CD4-positive, CD25-positive, alpha-beta regulatory T cell (primary cell): ENCODE measurements at regions not wholly inside any gene's neighbourhood (a gene's known extent, or its start where the extent isn't known, plus 50 kb on each side); places are given as distances from the start of the nearest gene placed in this dataset.

Experiments
- ATAC-seq, 2 donors: fragments of 150-1000 bp; cut with Tn5 transposase; one replicate each; pipeline ENCODE4 v1.10.0; 2021; ENCODE audit warnings: low read depth in 2 of 2, moderate number of reproducible peaks in 2 of 2, moderate library complexity in 1 of 2
- DNase-seq, 3 donors: peaks; one replicate each; pipeline versions ENCODE4 v3.0.0 to v3.0.0-alpha.2; 2012 to 2022; ENCODE audit warnings: mixed read lengths in 1 of 3
- H3K27ac ChIP-seq: one replicate; pipeline ENCODE4 v1.7.0; 2013; ENCODE audit warnings: mild to moderate bottlenecking, low read length; ENCODE audit not compliant: insufficient read depth, poor library complexity, severe bottlenecking
- H3K27me3 ChIP-seq: one replicate; pipeline ENCODE4 v1.7.0; 2013; ENCODE audit warnings: low read length; ENCODE audit not compliant: control insufficient read depth, insufficient read depth
- H3K36me3 ChIP-seq: one replicate; pipeline ENCODE4 v1.7.0; 2013; ENCODE audit warnings: mild to moderate bottlenecking, low read length, moderate library complexity; ENCODE audit not compliant: control insufficient read depth, insufficient read depth
- H3K4me1 ChIP-seq: 2 replicates; pipeline ENCODE4 v1.7.0; 2013; ENCODE audit warnings: mild to moderate bottlenecking, low read length; ENCODE audit not compliant: insufficient read depth, control insufficient read depth, poor library complexity, severe bottlenecking
- H3K4me3 ChIP-seq: one replicate; pipeline ENCODE4 v1.7.0; 2013; ENCODE audit warnings: low read depth, mild to moderate bottlenecking, low read length, moderate library complexity
- H3K9me3 ChIP-seq, 2 experiments: 1 replicate in 1 of 2; 2 replicates in 1 of 2; pipeline ENCODE4 v1.7.0; 2013; ENCODE audit warnings: low read length in 2 of 2, mild to moderate bottlenecking in 1 of 2, moderate library complexity in 1 of 2; ENCODE audit not compliant: control insufficient read depth in 2 of 2
- H3K27ac Mint-ChIP-seq, 3 donors: one replicate each; pipeline ENCODE4 v1.8.0; 2020 to 2022; ENCODE audit warnings: mild to moderate bottlenecking in 3 of 3, mixed read lengths in 3 of 3, moderate library complexity in 2 of 3
- H3K27me3 Mint-ChIP-seq: one replicate; pipeline ENCODE4 v1.8.0; 2022; ENCODE audit warnings: mild to moderate bottlenecking, mixed read lengths
- H3K36me3 Mint-ChIP-seq: one replicate; pipeline ENCODE4 v1.8.0; 2020; ENCODE audit warnings: mixed read lengths
- H3K4me1 Mint-ChIP-seq, 4 donors: one replicate each; pipeline ENCODE4 v1.8.0; 2020 to 2022; ENCODE audit warnings: mixed read lengths in 4 of 4, mild to moderate bottlenecking in 1 of 4
- H3K4me3 Mint-ChIP-seq, 4 donors: one replicate each; pipeline ENCODE4 v1.8.0; 2020 to 2022; ENCODE audit warnings: mild to moderate bottlenecking in 4 of 4, mixed read lengths in 4 of 4, moderate library complexity in 3 of 4
- H3K9me3 Mint-ChIP-seq, 7 donors: one replicate each; pipeline ENCODE4 v1.8.0; 2020 to 2022; ENCODE audit warnings: mixed read lengths in 7 of 7, mild to moderate bottlenecking in 3 of 7, moderate library complexity in 2 of 7

GRCh38 chr16:88287219-88287618 is 95.5 kb upstream of the ZNF469 start:
- Histone ChIP-seq H3K4me1 (no peaks in the 10 kb centered on the region), H3K27me3 (no peaks in the 10 kb centered on the region), H3K27ac (no peak overlapping the region), H3K4me3 (no peak overlapping the region), H3K9me3 (peaks cover 8 to 27% of the 10 kb centered on the region in 2 experiments), H3K36me3 (no peaks in the 10 kb centered on the region)
- DNase-seq (peak in 2 of 3 donors; percentile 11 to 43), ATAC-seq (no peak)
- H3K27ac Mint-ChIP-seq = no peak overlapping the region
- peaks cover 0 to 7% (median 2%) of the 10 kb centered on the region in 7 donors for H3K9me3 Mint-ChIP-seq
- no peaks in the 10 kb centered on the region for H3K4me1 Mint-ChIP-seq
- no peak overlapping the region for H3K4me3 Mint-ChIP-seq
- peaks cover 3% of the 10 kb centered on the region for H3K36me3 Mint-ChIP-seq
- no peaks in the 10 kb centered on the region for H3K27me3 Mint-ChIP-seq

GRCh38 chr16:88288303-88288702 is 94.5 kb upstream of the ZNF469 start:
- H3K9me3 ChIP-seq = peaks cover 8 to 27% of the 10 kb centered on the region in 2 experiments
- no peak overlapping the region for H3K4me3 ChIP-seq
- Mint-ChIP-seq H3K27ac (no peak overlapping the region), H3K4me3 (no peak overlapping the region), H3K4me1 (no peaks in the 10 kb centered on the region), H3K27me3 (peaks cover 6% of the 10 kb centered on the region), H3K36me3 (peaks cover 3% of the 10 kb centered on the region), H3K9me3 (peaks cover 0 to 7% (median 4%) of the 10 kb centered on the region in 7 donors)
- no peaks in the 10 kb centered on the region for H3K4me1 ChIP-seq
- DNase-seq (no peak), ATAC-seq (no peak)
- no peaks in the 10 kb centered on the region for H3K27me3 ChIP-seq
- no peak overlapping the region for H3K27ac ChIP-seq
- no peaks in the 10 kb centered on the region for H3K36me3 ChIP-seq

- Histone ChIP-seq H3K27ac (no peak overlapping the region), H3K4me1 (no peaks in the 10 kb centered on the region), H3K9me3 (peaks cover 8 to 27% of the 10 kb centered on the region in 2 experiments), H3K36me3 (no peaks in the 10 kb centered on the region), H3K27me3 (no peaks in the 10 kb centered on the region), H3K4me3 (no peak overlapping the region)
- no peaks in the 10 kb centered on the region for H3K4me1 Mint-ChIP-seq
- H3K4me3 Mint-ChIP-seq = no peak overlapping the region
- ATAC-seq (no peak), DNase-seq (no peak)
- no peak overlapping the region for H3K27ac Mint-ChIP-seq
- H3K9me3 Mint-ChIP-seq = peaks cover 0 to 7% (median 4%) of the 10 kb centered on the region in 7 donors
- peaks cover 6% of the 10 kb centered on the region for H3K27me3 Mint-ChIP-seq
- peaks cover 3% of the 10 kb centered on the region for H3K36me3 Mint-ChIP-seq
Observed at GRCh38 chr16:88289001-88289400, 93.8 kb upstream of the ZNF469 start.

GRCh38 chr16:88289561-88289960 is 93.2 kb upstream of the ZNF469 start:
- peaks cover 8 to 27% of the 10 kb centered on the region in 2 experiments for H3K9me3 ChIP-seq
- no peak overlapping the region for H3K4me3 Mint-ChIP-seq
- no peak overlapping the region for H3K27ac ChIP-seq
- H3K27me3 ChIP-seq = no peaks in the 10 kb centered on the region
- H3K36me3 ChIP-seq = no peaks in the 10 kb centered on the region
- ATAC-seq = no peak
- H3K9me3 Mint-ChIP-seq = peaks cover 0 to 7% (median 4%) of the 10 kb centered on the region in 7 donors
- peaks cover 3% of the 10 kb centered on the region for H3K36me3 Mint-ChIP-seq
- H3K4me1 ChIP-seq = no peaks in the 10 kb centered on the region
- no peak overlapping the region for H3K4me3 ChIP-seq
- peaks cover 6% of the 10 kb centered on the region for H3K27me3 Mint-ChIP-seq
- no peaks in the 10 kb centered on the region for H3K4me1 Mint-ChIP-seq
- H3K27ac Mint-ChIP-seq = no peak overlapping the region
- DNase-seq = no peak

- H3K9me3 Mint-ChIP-seq = peaks cover 0 to 7% (median 4%) of the 10 kb centered on the region in 7 donors
- no peak overlapping the region for H3K4me3 Mint-ChIP-seq
- H3K4me1 Mint-ChIP-seq = no peaks in the 10 kb centered on the region
- peak in 1 of 3 donors; percentile 7 for DNase-seq
- no peak overlapping the region for H3K27ac Mint-ChIP-seq
- H3K36me3 Mint-ChIP-seq = peaks cover 3% of the 10 kb centered on the region
- H3K27me3 Mint-ChIP-seq = peaks cover 6% of the 10 kb centered on the region
- ATAC-seq = no peak
- Histone ChIP-seq H3K9me3 (peaks cover 8 to 27% of the 10 kb centered on the region in 2 experiments), H3K27me3 (no peaks in the 10 kb centered on the region), H3K36me3 (no peaks in the 10 kb centered on the region), H3K4me1 (no peaks in the 10 kb centered on the region), H3K4me3 (no peak overlapping the region), H3K27ac (no peak overlapping the region)
Observed at GRCh38 chr16:88289968-88290401, 92.8 kb upstream of the ZNF469 start.

- ATAC-seq = no peak
- H3K9me3 Mint-ChIP-seq = peaks cover 0 to 7% (median 4%) of the 10 kb centered on the region in 7 donors
Observed at GRCh38 chr16:88290850-88291830, 91.6 kb upstream of the ZNF469 start.

GRCh38 chr16:88292007-88292970 is 90.5 kb upstream of the ZNF469 start:
- Histone ChIP-seq H3K9me3 (peaks cover 3 to 14% of the 10 kb centered on the region in 2 experiments), H3K4me1 (no peaks in the 10 kb centered on the region), H3K27ac (no peak overlapping the region), H3K27me3 (no peaks in the 10 kb centered on the region), H3K36me3 (no peaks in the 10 kb centered on the region), H3K4me3 (no peak overlapping the region)
- DNase-seq = no peak
- H3K4me1 Mint-ChIP-seq = no peaks in the 10 kb centered on the region
- no peak for ATAC-seq
- H3K27me3 Mint-ChIP-seq = peaks cover 6% of the 10 kb centered on the region
- H3K27ac Mint-ChIP-seq = no peak overlapping the region
- H3K9me3 Mint-ChIP-seq = peaks cover 0 to 5% (median 2%) of the 10 kb centered on the region in 7 donors
- peaks cover under 1% of the 10 kb centered on the region for H3K36me3 Mint-ChIP-seq
- H3K4me3 Mint-ChIP-seq = no peak overlapping the region

More at GRCh38 chr16:88290850-88291830, 91.6 kb upstream of the ZNF469 start:
- H3K27me3 Mint-ChIP-seq = peaks cover 6% of the 10 kb centered on the region
- H3K27ac ChIP-seq = no peak overlapping the region
- H3K4me1 ChIP-seq = no peaks in the 10 kb centered on the region
- no peaks in the 10 kb centered on the region for H3K4me1 Mint-ChIP-seq
- H3K4me3 Mint-ChIP-seq = no peak overlapping the region
- H3K4me3 ChIP-seq = no peak overlapping the region
- H3K36me3 ChIP-seq = no peaks in the 10 kb centered on the region
- no peak overlapping the region for H3K27ac Mint-ChIP-seq
- DNase-seq = no peak
- H3K27me3 ChIP-seq = no peaks in the 10 kb centered on the region
- H3K36me3 Mint-ChIP-seq = peaks cover 3% of the 10 kb centered on the region
- H3K9me3 ChIP-seq = peaks cover 8 to 26% of the 10 kb centered on the region in 2 experiments
